PC-3 (cell line): ENCODE measurements at regions not wholly inside any gene's neighbourhood (a gene's known extent, or its start where the extent isn't known, plus 50 kb on each side); places are given as distances from the start of the nearest gene placed in this dataset.

ENCODE experiments used
- ATAC-seq: fragments of 200-7000 bp; cut with Tn5 transposase; 2 replicates; pipeline ENCODE4 v1.9.1; 2020; ENCODE audit warnings: mild to moderate bottlenecking, moderate library complexity
- BruUV-seq: library from RNA; stranded (reverse); fragments of 400-500 nt; replicated peaks from 2 replicates; lab custom pipeline; 2021; lab: Mats Ljungman, UMichigan
- CTCF ChIA-PET: fragments of 300-600 bp; sonication (Branson Sonifier 250); formaldehyde crosslinking; loops from one replicate; lab custom pipeline; 2022; ENCODE audit warnings: antibody characterized with exemption; lab: Charles Lee
- POLR2A ChIA-PET: fragments of 300-600 bp; sonication (Branson Sonifier 250); formaldehyde crosslinking; loops from one replicate; lab custom pipeline; 2022; ENCODE audit warnings: antibody characterized with exemption; ENCODE audit not compliant: unreplicated experiment; lab: Charles Lee
- DNase-seq: peaks from one replicate; pipeline ENCODE4 v3.0.0-alpha.2; 2015
- H2AFZ ChIP-seq: fragments of 300-600 bp; sonication (generic); 2 replicates; pipeline ENCODE4 v1.6.0; 2016; ENCODE audit warnings: antibody characterized with exemption, low read length
- H3F3A ChIP-seq: fragments of 300-600 bp; sonication (generic); one replicate; pipeline ENCODE4 v1.6.0; 2017; ENCODE audit warnings: antibody characterized with exemption, low read length, control low read depth, mild to moderate bottlenecking; ENCODE audit not compliant: unreplicated experiment
- H3K27ac ChIP-seq: fragments of 300-600 bp; sonication (generic); 2 replicates; pipeline ENCODE4 v1.5.1; 2016; ENCODE audit warnings: mild to moderate bottlenecking, low read length
- H3K27me3 ChIP-seq: fragments of 300-600 bp; sonication (generic); 2 replicates; pipeline ENCODE4 v1.6.1; 2016; ENCODE audit warnings: low read length, mixed read lengths
- H3K36me3 ChIP-seq: fragments of 300-600 bp; sonication (generic); 2 replicates; pipeline ENCODE4 v1.6.1; 2016; ENCODE audit warnings: low read depth, mixed run types, low read length, mixed read lengths
- H3K4me1 ChIP-seq: fragments of 300-600 bp; sonication (generic); 2 replicates; pipeline ENCODE4 v1.5.1; 2016; ENCODE audit warnings: low read length; ENCODE audit not compliant: insufficient read depth
- H3K4me2 ChIP-seq: fragments of 300-600 bp; sonication (generic); 2 replicates; pipeline ENCODE4 v1.6.0; 2016; ENCODE audit warnings: low read length
- H3K4me3 ChIP-seq: fragments of 300-600 bp; sonication (generic); 2 replicates; pipeline ENCODE4 v1.5.1; 2016; ENCODE audit warnings: mild to moderate bottlenecking, low read length, mixed read lengths
- H3K79me2 ChIP-seq: fragments of 300-600 bp; sonication (generic); 2 replicates; pipeline ENCODE4 v1.6.1; 2017; ENCODE audit warnings: low read length, mixed read lengths
- H3K9ac ChIP-seq: fragments of 300-600 bp; sonication (generic); 2 replicates; pipeline ENCODE4 v1.6.0; 2016; ENCODE audit warnings: mild to moderate bottlenecking, low read length
- H3K9me2 ChIP-seq: fragments of 300-600 bp; sonication (generic); replicated peaks from 2 replicates; pipeline ENCODE4 v1.6.1; 2016; ENCODE audit warnings: mixed run types, low read length, mixed read lengths
- H3K9me3 ChIP-seq: fragments of 300-600 bp; sonication (generic); 2 replicates; pipeline ENCODE4 v1.6.1; 2016; ENCODE audit warnings: low read length, mixed read lengths
- H4K20me1 ChIP-seq: fragments of 300-600 bp; sonication (generic); 2 replicates; pipeline ENCODE4 v1.6.1; 2016; ENCODE audit warnings: low read length, mixed read lengths
- EZH2 ChIP-seq: fragments of 300-600 bp; sonication (generic); IDR thresholded peaks from one replicate; pipeline ENCODE4 v1.6.1; 2017; ENCODE audit warnings: antibody characterized with exemption, mild to moderate bottlenecking, low read length; ENCODE audit not compliant: unreplicated experiment
- EZH2phosphoT487 ChIP-seq: fragments of 300-600 bp; sonication (generic); IDR thresholded peaks from 2 replicates; pipeline ENCODE4 v1.6.1; 2018; ENCODE audit warnings: mild to moderate bottlenecking, antibody characterized with exemption, low read length, borderline replicate concordance
- intact Hi-C: fragments of 100-400 bp; cut with micrococcal nuclease; formaldehyde crosslinking; loops from 2 replicates; pipeline ENCODE4 v1.9.0; 2023
- TF ChIP-seq, protein P1 (sequence below): fragments of 300-600 bp; sonication (generic); conservative IDR thresholded peaks from 2 replicates; pipeline ENCODE4 v1.5.1; 2017; ENCODE audit warnings: antibody characterized with exemption, low read depth, mild to moderate bottlenecking, low read length

DNA sequence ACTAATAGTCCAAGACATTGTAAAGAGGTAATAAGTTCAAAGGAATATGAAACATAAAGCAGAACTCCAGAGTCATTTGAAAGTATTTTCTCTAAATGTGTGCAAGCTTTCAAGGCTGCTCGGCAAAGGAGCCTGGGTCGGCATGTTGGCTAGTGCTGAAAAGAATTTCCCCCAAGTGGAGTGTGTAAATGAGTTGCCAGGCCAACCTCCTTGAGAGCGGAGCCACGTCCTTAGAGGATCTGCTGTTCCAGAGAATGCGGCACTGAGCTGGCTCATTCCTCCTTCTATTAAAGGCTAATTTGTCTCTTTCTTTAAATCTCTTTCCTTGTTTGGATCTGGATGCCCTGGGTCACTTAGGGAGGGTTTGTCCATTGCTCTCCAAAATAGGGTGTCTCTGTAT, 127.5 kb downstream of the RDH14 start:
- Histone ChIP-seq H3K9me3 (no peaks in the 10 kb centered on the region), H3K9ac (no peak overlapping the region), H3K4me2 (no peak overlapping the region), H3K9me2 (no peaks in the 10 kb centered on the region), H3K36me3 (no peaks in the 10 kb centered on the region), H3K79me2 (no peaks in the 10 kb centered on the region), H3K4me3 (no peak overlapping the region), H4K20me1 (no peaks in the 10 kb centered on the region), H3K4me1 (peaks cover 17% of the 10 kb centered on the region), H3K27ac (no peak overlapping the region), H2AFZ (no peak overlapping the region), H3K27me3 (no peaks in the 10 kb centered on the region), H3F3A (no peaks in the 10 kb centered on the region)
- intact Hi-C loops = no loop called here
- POLR2A ChIA-PET = no interaction called here
- CTCF ChIA-PET = no interaction called here
- ATAC-seq (no peak), DNase-seq (no peak)
- TF ChIP-seq EZH2 = no peak
- no peak for TF ChIP-seq EZH2phosphoT487
- TF ChIP-seq, protein P1, sequence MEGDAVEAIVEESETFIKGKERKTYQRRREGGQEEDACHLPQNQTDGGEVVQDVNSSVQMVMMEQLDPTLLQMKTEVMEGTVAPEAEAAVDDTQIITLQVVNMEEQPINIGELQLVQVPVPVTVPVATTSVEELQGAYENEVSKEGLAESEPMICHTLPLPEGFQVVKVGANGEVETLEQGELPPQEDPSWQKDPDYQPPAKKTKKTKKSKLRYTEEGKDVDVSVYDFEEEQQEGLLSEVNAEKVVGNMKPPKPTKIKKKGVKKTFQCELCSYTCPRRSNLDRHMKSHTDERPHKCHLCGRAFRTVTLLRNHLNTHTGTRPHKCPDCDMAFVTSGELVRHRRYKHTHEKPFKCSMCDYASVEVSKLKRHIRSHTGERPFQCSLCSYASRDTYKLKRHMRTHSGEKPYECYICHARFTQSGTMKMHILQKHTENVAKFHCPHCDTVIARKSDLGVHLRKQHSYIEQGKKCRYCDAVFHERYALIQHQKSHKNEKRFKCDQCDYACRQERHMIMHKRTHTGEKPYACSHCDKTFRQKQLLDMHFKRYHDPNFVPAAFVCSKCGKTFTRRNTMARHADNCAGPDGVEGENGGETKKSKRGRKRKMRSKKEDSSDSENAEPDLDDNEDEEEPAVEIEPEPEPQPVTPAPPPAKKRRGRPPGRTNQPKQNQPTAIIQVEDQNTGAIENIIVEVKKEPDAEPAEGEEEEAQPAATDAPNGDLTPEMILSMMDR = no peak
- no TSS peak for BruUV-seq

DNA sequence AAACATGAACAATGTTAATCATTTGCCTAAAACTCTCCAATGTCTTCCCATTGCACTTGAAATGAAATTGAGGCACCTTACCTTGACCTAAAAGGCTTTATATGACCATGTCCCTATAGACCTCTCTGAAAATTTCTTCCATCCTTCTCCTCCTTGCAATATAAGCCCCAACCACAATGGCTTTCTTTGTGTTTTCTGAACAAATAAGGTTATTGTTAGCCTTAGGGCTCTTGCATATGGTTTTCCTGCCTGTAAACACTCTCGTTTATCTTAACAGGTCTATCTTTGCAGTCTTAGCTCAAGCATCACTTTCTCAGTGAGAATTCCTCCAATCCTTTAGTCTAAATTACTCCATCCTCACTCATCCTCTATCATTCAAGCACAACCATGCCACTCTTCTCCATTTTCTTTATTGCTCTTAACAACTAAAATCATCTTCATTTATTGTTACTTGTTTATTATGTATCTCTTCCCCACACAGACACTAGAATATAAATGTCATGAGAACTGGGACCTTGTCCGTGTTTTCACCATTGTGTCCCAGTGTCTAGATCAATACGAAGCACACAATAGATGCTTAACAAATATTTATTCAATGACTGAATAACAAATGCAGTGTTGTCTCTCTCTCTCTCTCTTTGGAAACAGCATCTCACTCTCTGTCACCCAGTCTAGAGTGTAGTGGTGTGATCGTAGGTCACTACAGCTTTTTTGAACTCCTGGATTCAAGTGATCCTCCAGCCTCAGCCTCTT, 129.3 kb downstream of the RDH14 start:
- H3K27me3 ChIP-seq = no peaks in the 10 kb centered on the region
- TF ChIP-seq, protein P1 = no peak
- TF ChIP-seq EZH2phosphoT487 = no peak
- TF ChIP-seq EZH2 = no peak
- H3K27ac ChIP-seq = no peak overlapping the region
- no peak overlapping the region for H2AFZ ChIP-seq
- no peaks in the 10 kb centered on the region for H3F3A ChIP-seq
- ChIA-PET POLR2A (no interaction called here), CTCF (no interaction called here)
- BruUV-seq = no TSS peak
- H3K9ac ChIP-seq = no peak overlapping the region
- no peak overlapping the region for H3K4me2 ChIP-seq
- ATAC-seq (no peak), DNase-seq (no peak)
- peaks cover 6% of the 10 kb centered on the region for H3K4me1 ChIP-seq
- H3K79me2 ChIP-seq = no peaks in the 10 kb centered on the region
- H3K4me3 ChIP-seq = no peak overlapping the region
- no peaks in the 10 kb centered on the region for H3K36me3 ChIP-seq
- intact Hi-C loops = no loop called here
- no peaks in the 10 kb centered on the region for H3K9me3 ChIP-seq
- H4K20me1 ChIP-seq = no peaks in the 10 kb centered on the region
- H3K9me2 ChIP-seq = no peaks in the 10 kb centered on the region

DNA sequence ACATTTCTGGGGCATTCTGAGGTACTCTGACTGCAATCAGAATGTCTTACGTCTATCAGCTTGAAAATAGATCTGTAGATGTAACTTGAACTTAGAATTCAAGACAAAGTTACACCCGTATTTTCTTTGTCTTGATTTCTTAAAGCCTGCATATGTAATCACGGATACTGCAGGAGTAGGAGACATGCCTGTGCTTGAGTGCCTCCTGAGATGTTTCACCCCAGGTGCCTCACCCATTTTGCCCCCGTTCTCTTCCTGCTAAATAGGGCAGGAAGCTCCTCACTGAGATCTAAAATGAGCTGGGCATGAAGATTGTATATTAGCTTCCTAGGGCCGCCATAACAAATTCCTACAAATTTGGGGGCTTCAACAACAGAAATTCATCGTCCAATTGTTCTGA, 131.9 kb downstream of the RDH14 start:
- no peak overlapping the region for H2AFZ ChIP-seq
- H3K79me2 ChIP-seq = no peaks in the 10 kb centered on the region
- H3K9ac ChIP-seq = no peak overlapping the region
- intact Hi-C loops = no loop called here
- no peaks in the 10 kb centered on the region for H4K20me1 ChIP-seq
- no peaks in the 10 kb centered on the region for H3K36me3 ChIP-seq
- no peak overlapping the region for H3K27ac ChIP-seq
- no peaks in the 10 kb centered on the region for H3K9me2 ChIP-seq
- DNase-seq (no peak), ATAC-seq (no peak)
- no peaks in the 10 kb centered on the region for H3F3A ChIP-seq
- no TSS peak for BruUV-seq
- H3K4me3 ChIP-seq = no peak overlapping the region
- H3K4me2 ChIP-seq = no peak overlapping the region
- TF ChIP-seq EZH2 = no peak
- TF ChIP-seq EZH2phosphoT487 = no peak
- TF ChIP-seq, protein P1 = no peak
- 0 out of 2 replicates have a peak, but pooled peaks cover 6% of the 10 kb centered on the region for H3K4me1 ChIP-seq
- POLR2A ChIA-PET = no interaction called here
- H3K27me3 ChIP-seq = no peaks in the 10 kb centered on the region
- CTCF ChIA-PET = no interaction called here
- H3K9me3 ChIP-seq = no peaks in the 10 kb centered on the region
